Activated gamma-delta T cell treated with Interleukin-2 at 50 U/mL for 16 hours (primary cell): ENCODE measurements at regions not wholly inside any gene's neighbourhood (a gene's known extent, or its start where the extent isn't known, plus 50 kb on each side); places are given as distances from the start of the nearest gene placed in this dataset.

Experiments used
- DNase-seq: peaks from one replicate; pipeline ENCODE4 v3.0.0-alpha.2; 2020

DNA sequence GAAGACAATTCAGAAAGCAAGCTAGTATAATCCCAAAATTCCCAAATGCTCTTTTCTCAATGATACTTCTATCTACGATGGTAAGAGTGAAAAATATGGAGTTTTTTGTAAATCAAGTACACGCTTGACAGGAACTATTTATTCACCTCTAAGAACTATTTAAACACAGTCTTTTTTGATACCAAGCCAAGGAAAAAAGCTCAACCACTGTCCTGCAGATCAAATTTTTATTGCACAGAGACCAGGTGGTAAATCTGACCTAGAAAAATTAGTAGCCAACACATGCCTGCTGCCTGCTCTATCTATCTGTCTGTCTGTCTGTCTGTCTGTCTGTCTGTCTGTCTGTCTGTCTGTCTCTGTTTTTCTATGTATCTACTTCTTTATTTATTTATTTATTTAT lies 292.2 kb downstream of the MZT1 start:
- no peak for DNase-seq

DNA sequence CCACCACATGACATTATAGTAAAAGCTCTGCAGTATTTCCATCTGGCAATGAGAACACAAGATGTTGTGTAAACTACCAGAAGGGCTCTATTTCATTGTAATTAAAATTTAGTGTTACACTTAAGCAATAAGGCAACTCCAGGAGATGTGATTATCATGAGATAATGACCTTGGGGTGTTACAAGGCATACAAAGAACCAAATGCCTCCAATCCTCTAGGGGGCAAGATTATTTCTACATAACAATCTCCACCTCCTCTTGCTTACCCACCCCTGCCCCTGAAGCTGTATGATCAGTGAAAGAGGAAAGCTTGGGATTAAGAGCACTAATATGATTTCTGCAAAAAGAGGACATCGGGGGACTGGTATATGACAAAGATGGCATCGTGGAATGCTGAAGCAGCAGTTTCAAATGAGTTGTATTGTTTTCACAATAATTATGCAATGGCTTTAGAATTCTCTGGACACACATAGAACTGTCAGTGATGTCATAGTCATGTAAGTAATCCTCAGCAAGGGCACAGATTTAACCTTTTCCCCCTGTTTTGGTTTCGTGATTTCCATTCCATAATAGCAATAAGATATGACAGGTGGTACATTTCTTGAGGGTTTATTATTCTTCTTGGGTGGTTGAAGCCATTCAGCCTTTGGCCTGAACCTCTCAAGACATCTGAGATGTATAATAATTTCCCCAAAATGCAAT lies 295.3 kb downstream of the MZT1 start:
- no peak for DNase-seq

DNA sequence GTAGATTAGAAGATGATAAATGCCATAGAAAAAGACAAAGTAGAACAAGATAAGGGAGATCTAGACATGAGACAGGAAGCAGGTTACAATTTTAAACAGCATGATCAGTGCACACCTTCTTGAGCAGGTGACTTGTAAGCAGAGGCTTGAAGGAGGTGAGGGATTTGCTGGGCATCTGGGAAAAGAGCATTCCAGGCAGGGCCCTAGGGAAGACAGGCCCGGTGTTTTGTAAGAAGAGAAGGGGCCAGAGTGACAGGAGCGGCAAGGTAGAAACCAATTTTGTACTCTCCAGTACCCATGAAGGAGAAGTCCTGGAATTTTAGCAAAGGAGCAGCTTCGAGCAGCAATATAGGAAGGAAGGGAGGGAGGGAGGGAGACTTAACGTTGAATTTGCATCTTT lies 296.5 kb downstream of the MZT1 start:
- DNase-seq = no peak

DNA sequence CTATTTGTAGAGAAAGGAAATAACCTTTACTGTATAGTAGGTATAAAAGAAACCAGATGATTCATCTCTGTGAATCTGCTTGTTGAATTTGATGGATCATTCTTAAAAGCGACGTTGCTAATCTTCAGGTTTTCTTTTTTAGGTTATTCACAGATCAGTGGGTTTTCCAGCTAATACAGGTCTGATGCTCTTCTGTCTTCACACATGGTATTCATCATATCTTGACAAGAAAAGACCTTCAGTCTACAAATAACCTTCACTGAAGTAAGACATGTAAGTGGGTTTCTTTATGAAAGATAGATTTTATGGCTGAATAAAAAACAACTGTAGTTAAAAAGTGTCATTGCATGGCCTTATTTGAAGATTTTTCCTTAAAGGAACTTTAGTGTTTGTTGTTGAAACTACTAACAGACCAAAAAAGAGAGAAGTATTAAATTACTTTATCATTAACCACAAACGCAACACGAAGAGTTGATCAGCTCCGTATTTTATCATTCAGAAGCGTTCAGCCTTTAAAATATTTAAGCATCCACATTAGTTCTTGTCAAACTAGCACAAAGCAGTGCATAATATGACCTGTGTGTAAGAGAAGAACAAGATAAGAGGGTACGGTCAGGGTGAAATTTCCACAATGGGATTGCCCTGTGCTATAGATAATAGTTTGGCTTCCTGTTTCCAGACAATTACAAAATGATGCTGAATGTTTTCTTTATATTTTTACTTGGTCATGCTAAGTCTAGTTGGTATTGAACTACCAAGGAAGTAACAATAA lies 299.5 kb downstream of the MZT1 start:
- no peak for DNase-seq

DNA sequence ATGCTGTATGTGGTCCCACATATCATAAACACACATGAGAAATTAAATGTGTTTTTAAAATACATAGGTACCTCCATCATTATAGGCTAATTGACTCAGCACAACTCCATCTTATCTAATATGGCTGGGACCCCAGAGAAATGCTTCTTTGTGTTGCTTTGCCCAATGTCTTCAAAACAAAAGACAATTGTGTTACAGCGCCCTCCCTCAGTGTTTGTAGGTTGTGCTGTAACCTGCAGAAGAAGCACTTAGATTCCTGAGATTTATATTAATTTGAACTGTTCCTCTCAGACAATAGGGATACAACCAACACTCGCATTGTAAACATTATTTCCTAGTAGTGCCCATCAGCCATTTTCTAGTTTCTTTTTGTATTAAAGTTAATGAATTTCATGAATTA lies 303.4 kb downstream of the MZT1 start:
- no peak for DNase-seq

DNA sequence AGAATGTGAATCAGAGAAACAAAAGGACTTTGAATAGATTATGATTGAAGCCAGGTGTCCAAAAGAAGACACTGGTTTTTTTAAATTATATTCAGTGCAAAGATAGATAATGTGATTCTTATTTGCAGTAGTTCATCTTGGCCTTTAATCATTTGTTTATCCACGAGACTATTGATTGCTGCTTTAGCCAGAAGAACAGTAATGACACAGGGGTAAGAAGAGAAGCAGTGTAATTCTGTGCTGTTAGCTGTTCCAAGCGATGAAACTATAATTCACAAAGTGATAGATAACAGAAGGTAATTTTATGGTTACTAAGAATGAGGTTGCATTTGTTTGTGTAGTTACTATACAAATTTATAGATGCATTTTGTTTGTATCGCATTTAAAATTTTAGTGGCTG lies 311.6 kb downstream of the MZT1 start:
- DNase-seq = no peak

DNA sequence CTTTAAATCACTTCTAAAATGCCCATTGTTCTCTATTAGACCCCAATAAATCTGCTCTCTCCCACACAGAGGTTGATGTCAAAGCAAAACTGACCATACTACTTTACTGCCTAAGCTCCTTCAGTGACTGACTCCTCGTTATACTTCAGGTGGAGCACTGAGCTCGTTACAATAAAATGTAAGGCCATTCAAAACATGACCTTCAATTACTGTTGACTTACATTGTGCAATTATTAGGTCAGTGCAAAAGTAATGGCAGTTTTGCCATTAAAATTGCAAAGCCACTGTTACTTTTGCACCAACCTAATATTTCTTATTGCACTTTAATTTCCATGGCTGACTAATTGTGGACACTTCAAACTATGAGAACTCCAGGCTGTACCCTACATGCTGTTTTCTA lies 314.9 kb downstream of the MZT1 start:
- no peak for DNase-seq

DNA sequence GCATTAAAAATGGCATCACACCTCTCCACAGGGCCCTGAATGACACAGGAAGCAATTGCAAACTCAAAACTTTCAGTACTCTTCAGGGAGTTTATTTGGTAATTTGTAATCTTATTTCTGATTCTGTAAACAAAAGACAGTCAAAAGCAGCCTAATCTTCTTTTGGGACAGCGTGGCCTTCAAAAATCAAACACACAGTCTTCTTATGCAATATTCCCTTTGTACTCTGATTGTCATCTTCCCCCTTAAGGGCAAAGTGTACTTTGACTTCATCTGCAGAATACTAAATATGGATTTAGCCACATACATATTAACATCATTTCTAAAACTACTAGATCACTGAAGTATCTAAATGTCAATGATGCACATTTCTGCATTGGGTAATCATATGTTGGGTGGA lies 322.0 kb downstream of the MZT1 start:
- DNase-seq = no peak

DNA sequence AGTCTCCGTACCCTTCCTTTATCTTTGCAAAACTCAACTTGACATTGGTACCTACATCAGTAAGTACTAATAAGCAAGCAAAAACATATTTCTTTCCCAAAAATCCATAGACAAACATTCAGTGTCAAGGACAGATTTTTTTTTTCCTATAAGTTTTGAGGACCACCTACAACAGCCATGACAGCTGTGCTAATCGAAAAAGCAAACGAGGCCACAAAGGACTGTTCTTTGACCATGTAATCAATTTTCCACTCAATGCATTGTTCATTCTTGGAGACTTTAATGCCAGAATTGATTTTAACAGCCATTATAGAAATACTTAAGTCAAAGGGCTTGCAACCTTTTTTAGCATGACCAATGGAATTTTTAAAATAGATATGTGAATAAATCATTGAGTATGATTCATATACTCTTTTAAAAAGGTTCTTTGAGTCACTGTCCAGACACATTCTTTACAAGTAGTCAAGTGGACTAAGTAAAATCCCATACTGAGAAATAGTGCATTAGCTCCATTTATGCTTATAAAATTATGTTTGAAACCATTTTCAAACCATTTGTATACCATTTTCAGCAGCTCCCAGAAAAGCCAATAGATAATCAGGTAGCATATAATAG lies 323.9 kb downstream of the MZT1 start:
- DNase-seq = no peak

DNA sequence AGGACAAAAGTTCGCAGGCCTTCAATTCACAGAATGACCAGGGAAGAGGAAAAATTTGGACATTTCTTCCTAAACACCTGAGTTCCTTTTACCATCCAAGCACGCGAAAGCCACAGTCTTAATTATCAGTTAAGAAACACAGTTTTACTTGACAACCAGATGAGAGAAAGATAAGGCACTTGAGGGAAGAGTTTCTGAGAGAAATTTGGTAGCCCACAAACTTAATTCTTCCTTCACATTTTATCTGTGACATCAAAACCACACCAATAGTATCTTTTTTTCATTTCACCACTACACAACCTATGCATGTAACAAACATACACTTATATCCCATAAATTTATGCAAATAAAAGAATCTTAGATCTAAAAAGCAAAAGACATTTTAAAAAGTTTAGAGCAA lies 326.6 kb downstream of the MZT1 start:
- no peak for DNase-seq

DNA sequence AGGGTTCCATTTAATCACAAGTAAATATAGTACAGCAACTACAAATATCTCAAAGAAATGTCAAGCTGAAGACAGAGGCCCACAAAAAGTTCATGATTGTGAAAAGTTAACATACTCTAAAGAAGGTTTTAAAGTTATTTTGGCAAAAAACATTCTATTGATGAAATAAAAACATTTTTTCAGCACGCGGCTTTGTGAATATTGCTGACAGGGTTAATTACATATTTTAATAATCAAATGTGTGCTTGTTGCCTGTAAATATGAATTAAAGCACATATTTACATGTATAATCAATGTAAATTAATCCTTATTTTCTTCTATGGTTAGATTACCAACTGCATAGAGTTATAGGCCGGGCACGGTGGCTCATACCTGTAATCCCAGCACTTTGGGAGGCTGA lies 328.1 kb downstream of the MZT1 start:
- no peak for DNase-seq

DNA sequence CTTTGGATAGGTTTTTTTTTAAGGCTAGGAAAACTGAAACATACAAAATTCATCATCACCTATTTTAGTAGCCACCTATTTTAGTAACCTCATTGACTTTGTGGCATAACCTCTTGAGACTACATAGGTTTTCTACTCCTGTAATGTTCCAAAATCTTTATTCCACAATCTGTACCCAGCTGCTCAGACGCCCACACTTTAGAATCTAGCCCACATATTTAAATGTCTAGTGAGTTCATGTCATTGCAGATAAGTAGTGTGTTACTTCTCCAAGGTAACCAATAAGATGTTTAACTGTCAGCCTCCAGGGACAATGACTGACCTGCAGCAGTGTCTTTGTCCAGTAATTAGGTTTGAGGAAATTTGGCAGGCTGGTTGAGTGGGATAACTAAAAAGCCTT lies 330.2 kb downstream of the MZT1 start:
- DNase-seq = no peak

DNA sequence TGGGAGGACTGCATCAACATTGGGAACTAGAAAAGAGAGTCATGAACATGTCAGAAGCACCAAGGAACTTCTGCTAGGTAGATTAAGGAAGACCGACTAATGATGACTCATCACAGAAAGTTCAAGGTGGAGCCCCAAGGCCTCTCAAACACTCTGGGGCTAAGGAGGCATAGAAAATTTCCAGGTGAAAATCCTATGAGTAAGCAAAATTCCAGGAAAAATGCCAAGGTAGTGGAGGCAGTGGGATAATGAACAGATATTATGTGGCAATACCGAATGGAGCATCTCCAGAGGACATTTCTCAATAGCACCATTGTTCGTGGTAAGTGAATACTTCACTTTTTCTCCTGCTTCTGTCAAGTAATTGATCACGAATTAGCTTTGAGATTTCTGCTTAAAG lies 336.5 kb downstream of the MZT1 start:
- DNase-seq = no peak

DNA sequence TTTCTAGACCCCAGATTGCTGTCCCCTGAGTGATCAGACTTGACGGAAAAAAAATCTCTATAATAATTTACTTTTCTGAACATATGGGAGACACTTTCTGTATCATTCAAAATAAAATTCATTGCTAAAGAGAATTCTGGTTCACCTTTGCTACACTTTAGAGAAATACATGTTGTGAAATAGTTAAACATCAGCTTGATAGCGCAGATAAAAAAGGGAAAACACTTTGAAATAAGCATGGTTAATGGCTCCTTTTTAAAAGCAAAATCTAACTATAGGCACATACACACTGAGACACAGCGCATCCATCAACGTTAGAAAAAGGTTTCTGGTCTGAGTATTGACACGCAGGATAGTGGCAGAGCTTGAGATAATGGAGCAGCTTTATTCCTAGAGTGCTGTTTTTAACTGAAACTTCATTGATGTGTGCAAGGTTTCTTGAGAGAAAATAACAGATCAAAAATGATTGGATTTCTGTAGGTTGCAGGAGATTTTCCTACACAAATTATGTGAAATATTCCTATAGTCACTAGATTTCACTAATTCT lies 341.2 kb downstream of the MZT1 start:
- DNase-seq = no peak

DNA sequence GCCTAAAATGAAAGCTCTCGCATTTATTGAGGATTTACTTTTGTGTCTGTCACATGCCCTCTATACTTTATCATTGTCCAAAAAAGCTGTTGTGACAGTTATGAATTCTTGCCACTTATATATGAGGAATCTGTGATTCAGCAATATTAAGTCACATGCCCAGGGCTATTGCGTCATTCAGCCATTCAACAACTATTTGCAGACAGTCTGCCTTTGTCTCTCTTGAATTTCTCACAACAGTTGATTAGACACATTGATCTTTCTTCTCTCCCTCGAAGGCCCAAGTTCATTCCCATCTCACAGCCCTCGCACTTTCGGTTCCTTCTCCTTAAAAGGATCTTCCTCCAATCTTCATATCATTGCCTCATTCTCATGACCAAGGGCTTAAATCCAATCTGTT lies 342.6 kb downstream of the MZT1 start:
- no peak for DNase-seq

DNA sequence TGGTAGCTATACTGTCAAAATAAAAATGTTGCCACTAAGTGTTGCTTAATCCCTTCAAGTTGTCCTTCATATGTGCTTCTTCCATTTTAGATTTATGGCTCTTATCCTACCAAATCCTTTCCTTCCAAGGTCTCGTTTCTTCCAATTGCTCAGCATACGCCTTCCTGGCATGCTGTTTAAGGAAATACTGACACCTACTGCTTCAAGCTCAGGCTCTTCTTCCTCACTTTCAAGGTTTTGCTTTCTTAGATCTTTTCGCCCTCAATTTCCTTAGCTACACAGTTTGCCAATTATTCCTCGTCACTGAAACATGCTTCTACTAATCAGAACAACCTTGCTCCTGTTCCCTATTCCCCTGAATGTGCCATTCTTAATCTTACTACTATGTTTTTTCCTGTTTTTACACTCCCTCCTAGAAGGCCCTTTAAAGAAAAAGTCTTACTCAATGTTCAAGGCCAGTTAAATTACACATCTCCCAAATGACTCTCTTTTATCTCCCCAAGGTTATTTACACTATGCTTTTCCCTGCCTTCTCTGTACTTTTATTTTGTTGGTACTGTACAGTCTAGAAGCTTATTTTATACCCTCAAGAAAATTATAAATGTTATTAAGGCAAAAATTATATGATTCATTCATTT lies 343.1 kb downstream of the MZT1 start:
- DNase-seq = no peak

DNA sequence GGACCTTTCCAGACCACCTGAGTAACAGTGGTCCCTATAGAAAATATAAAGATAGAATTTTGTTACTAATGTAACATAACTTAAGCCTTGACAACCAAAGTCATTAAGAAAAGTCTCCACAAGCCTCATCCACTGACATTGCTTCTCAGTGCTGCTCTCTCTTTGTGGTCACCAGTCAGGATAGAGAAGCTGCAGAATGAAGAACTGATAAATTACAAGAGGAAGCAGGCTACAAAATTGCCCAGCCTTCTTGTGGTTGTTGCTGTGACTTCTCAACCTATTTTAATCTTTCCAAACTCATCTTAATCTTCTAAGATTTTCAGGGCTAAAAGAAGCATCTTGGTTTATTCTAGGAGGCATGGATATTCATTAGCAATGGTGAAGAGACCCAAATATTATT lies 343.8 kb downstream of the MZT1 start:
- DNase-seq = no peak

DNA sequence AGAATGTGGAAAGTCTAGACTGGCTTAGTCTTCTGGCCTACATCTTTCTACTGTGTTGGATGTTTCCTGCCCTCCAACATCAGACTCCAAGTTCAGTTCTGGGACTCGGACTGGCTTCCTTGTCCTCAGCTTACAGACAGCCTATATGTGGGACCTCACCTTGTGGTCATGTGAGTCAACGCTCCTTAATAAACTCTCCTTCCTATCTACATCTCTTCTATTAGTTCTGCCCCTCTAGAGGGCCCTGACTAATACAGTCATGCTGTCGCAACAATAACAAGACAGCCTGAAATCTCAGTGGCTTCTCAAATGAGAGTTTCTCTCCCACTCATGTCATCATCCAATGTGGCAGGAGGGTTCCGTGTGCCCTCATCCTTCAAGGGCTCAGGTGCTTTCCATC lies 347.8 kb downstream of the MZT1 start:
- no peak for DNase-seq

DNA sequence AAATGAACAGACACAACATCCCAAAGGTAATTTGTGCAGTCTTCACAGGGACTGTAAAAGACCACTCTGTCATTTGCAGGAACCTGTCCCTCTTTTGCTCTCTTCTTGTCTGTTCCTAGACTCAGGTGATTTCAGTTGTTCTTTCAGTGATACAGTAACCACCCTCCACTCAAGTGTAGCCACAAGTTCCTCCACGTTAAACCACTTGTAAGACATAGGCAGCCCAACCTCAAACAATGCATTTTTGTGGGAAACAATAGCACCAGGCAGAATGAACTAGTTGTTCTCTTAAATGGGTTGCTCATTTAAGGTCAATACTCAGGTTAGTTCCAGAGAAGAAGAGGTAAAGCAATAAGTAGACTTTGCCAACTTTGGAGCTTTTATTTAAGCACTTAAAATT lies 359.4 kb downstream of the MZT1 start:
- no peak for DNase-seq

DNA sequence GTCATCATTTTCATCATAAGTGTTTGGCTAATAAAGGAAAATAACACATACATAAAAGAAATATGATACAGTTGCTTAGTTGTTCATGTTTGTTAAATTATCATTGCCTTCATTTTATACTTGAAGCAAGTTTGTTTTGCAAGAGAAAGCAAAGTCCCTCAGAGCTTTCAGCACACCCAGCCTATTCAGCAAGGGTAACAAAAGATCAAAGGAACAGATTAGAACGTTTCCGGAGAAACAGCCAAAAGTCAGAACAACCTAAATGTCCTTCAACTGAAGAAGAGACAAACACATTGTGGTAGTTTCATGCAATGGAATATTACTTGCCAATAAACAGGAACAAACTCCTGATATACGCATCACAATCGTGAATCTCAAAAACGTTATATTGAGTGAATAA lies 380.7 kb downstream of the MZT1 start:
- DNase-seq = no peak

DNA sequence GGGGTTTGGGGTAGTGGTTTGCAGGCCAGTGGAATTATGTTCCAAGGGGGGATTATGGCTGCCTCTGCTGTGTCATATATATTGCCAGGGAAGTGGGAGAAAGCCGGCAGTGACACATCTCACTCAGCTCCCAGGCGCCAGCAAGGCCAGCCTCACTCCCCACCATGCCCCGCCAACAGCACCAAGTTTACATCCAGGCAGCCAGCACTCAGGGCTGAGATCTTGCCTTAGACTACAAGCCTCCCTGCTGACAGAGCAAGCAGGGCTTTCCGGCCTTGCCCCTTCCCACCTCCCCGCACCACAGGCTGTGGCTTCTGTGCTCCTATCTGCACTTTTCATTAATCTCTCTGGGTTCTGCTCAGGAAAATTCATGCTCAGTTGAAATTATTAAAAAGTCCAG lies 385.1 kb downstream of the MZT1 start:
- no peak for DNase-seq

DNA sequence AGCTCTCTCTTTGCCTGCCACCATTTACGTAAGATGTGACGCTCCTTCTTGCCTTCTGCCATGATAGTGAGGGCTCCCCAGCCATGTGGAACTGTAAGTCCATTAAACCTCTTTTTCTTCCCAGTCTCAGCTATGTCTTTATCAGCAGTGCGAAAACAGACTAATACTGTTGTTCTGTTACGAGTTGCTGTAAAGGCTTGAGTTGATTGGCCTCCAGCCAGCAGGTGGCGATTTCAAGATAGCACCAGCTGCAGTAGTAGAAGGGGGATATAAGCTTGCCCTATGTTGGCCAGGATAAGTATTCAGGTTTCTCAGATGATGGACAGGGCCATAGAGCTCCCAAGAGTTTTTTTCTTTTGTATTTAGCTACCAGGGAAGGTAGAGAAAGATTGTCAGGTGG lies 385.5 kb downstream of the MZT1 start:
- DNase-seq = no peak

DNA sequence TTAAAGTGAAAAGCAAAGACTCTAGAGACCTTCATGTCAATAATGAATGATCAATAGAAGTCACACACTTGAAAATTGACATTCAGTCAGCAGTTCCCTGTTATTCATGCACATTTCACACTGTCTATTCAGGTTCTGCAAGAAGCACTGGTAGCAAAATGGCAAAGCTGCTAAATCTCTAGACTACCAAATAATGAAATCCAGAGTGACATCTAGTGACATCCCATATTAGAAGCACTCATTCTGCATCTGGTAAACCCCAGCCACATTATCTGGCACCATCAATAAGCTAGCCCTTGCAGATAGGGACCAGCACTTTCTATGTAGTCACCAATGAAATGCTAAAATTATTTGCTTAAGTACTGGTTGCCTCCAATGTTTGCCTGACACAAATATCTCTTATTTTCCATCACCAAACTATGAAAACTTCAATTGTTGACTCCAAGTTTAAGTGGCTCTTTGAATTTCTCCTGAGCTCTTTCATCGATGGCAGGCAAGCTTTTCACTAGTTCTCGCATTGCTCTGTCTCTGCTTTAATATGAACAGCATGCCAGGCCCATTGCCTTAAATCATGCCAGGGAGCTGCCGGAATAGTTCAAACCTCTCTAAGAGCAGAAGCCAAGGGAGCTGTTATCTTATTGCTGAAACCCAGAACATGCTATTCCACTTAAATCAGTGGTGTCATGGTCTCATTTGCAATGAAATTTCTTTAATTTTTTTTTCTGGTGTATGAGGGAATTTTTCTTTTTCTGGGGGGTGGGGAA lies 409.9 kb downstream of the MZT1 start:
- no peak for DNase-seq
